SK-N-MC (cell line): ENCODE measurements at regions not wholly inside any gene's neighbourhood (a gene's known extent, or its start where the extent isn't known, plus 50 kb on each side); places are given as distances from the start of the nearest gene placed in this dataset.

Experiments used
- EZH2 ChIP-seq: fragments of 200-600 bp; sonication (generic); IDR thresholded peaks from one replicate; pipeline ENCODE4 v1.6.1; 2017; ENCODE audit warnings: antibody characterized with exemption
- FOXP2 ChIP-seq: optimal IDR thresholded peaks from 2 replicates; pipeline ENCODE3; 2011; ENCODE audit warnings: mild to moderate bottlenecking, moderate library complexity; ENCODE audit not compliant: insufficient read depth; ENCODE audit errors: extremely low read length, control extremely low read depth
- POLR2AphosphoS5 ChIP-seq: IDR thresholded peaks from 2 replicates; pipeline ENCODE4 v1.6.1; 2012; ENCODE audit warnings: mild to moderate bottlenecking, low read depth, low read length, borderline replicate concordance

GRCh38 chr6:146950351-146950835 lies 253.8 kb upstream of the STXBP5 start:
- TF ChIP-seq EZH2 (no peak), POLR2AphosphoS5 (no peak), FOXP2 (no peak)
